ENCODE measurements at regions not wholly inside any gene's neighbourhood (a gene's known extent, or its start where the extent isn't known, plus 50 kb on each side); places are given as distances from the start of the nearest gene placed in this dataset.

DNA sequence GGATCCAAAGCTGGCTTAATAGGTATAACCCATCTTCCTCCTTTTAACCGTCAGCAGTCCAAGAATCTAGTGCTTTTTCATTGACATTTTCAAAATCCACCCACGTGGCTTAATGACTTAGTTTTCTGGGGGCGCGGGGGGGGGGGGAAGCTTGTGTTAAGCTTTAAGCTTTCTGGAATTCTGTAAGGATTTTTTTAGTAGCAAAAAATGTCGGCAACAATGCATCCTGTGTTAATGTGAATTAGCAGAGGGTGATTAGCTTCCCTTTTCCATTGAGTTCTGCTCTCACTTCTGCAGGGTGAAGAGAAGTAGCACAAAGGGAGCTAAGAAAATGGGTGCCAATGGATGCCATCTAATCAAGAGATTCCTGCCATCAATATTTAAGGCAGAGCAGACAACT lies 348.2 kb downstream of the SAMD5 start:
- dilution Hi-C loops (cut with HindIII; ENCODE audit: low sequenced_read_pairs, unreplicated experiment) (no loop called here), intact Hi-C loops (cut with micrococcal nuclease) (no loop called here), in situ Hi-C loops (cut with MboI; ENCODE audit: low sequenced_read_pairs) (no loop called here)
- no peaks in the 10 kb centered on the region for H4K20me1 ChIP-seq (ENCODE audit: insufficient read depth, low read length)
- no peaks in the 10 kb centered on the region for H3K36me3 ChIP-seq (ENCODE audit: control insufficient read depth, insufficient read depth, low read length)
- H3K79me1 ChIP-seq (ENCODE audit: low read depth in 1 of 2, low read length in 2 of 2): no peaks in the 10 kb centered on the region
- no peaks in the 10 kb centered on the region for H3K9me1 ChIP-seq (ENCODE audit: insufficient read depth, low read length)
- no peak overlapping the region for H3K14ac ChIP-seq (replicated peaks; ENCODE audit: low read depth, low read length)
- H3K4me3 ChIP-seq (ENCODE audit: insufficient read depth, low read depth, low read length): no peak overlapping the region
- H4K91ac ChIP-seq (ENCODE audit: insufficient read depth, low read depth, low read length): no peak overlapping the region
- ATAC-seq (ENCODE audit: low read depth): no peak
- H3K27me3 ChIP-seq (ENCODE audit: control insufficient read depth, insufficient read depth, low read length): no peaks in the 10 kb centered on the region
- H2AK5ac ChIP-seq (ENCODE audit: low read depth, low read length): no peak overlapping the region
- no peak overlapping the region for H3K23ac ChIP-seq (ENCODE audit: low read depth, low read length)
- H3K18ac ChIP-seq (ENCODE audit: low read depth, low read length): no peak overlapping the region
- H3K4ac ChIP-seq (ENCODE audit: low read depth, low read length): no peak overlapping the region
- H3K56ac ChIP-seq (ENCODE audit: extremely low read depth, insufficient read depth, low read length): no peak overlapping the region
- no peak for DNase-seq
- H3K9me3 ChIP-seq (ENCODE audit: control insufficient read depth, insufficient read depth, low read length): no peaks in the 10 kb centered on the region
- no peak overlapping the region for H2BK15ac ChIP-seq (ENCODE audit: low read depth, low read length)
- no peak overlapping the region for H3K27ac ChIP-seq (ENCODE audit: insufficient read depth, low read length)
- H3K4me2 ChIP-seq (ENCODE audit: low read depth, low read length): no peak overlapping the region
- 80% methylated on average over 1 of the region's 5 CpGs; no CpG with 5 or more reads in 1 of the 2 experiments for WGBS, 2 experiments (ENCODE audit: extremely low coverage in 2 of 2, insufficient read length in 1 of 2)
- H2BK120ac ChIP-seq (ENCODE audit: low read depth, low read length): no peak overlapping the region
- CTCF ChIA-PET: no interaction called here
- no TSS peak for BruUV-seq (replicated peaks)
- no peak overlapping the region for H4K5ac ChIP-seq (ENCODE audit: low read depth, low read length)
- POLR2A ChIA-PET (ENCODE audit: unreplicated experiment): no interaction called here
- H2BK5ac ChIP-seq (ENCODE audit: low read depth, low read length, poor library complexity, severe bottlenecking): no peak overlapping the region
- no peak overlapping the region for H2AFZ ChIP-seq (replicated peaks; ENCODE audit: low read length, poor library complexity)
- H2AK9ac ChIP-seq (replicated peaks; ENCODE audit: low read depth, low read length, poor library complexity): no peak overlapping the region
- no peak overlapping the region for H4K8ac ChIP-seq (ENCODE audit: low read depth in 2 of 2, low read length in 2 of 2)
- TF ChIP-seq, protein P1, sequence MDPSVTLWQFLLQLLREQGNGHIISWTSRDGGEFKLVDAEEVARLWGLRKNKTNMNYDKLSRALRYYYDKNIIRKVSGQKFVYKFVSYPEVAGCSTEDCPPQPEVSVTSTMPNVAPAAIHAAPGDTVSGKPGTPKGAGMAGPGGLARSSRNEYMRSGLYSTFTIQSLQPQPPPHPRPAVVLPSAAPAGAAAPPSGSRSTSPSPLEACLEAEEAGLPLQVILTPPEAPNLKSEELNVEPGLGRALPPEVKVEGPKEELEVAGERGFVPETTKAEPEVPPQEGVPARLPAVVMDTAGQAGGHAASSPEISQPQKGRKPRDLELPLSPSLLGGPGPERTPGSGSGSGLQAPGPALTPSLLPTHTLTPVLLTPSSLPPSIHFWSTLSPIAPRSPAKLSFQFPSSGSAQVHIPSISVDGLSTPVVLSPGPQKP (IDR thresholded peaks at IDR 0.05; ENCODE audit: borderline replicate concordance, low read depth, low read length): no peak
- TF ChIP-seq RCOR1 (IDR thresholded peaks at IDR 0.05; ENCODE audit: insufficient replicate concordance, low read length) (no peak), CEBPB (IDR thresholded peaks at IDR 0.05; ENCODE audit: low read depth, low read length) (no peak), RAD21 (IDR thresholded peaks at IDR 0.05; ENCODE audit: low read length) (no peak), RFX5 (IDR thresholded peaks at IDR 0.05; ENCODE audit: low read depth, low read length) (no peak), CHD1 (IDR thresholded peaks at IDR 0.05; ENCODE audit: low read depth, low read length) (no peak), MXI1 (IDR thresholded peaks at IDR 0.05; ENCODE audit: borderline replicate concordance, low read depth, low read length) (no peak), SMC3 (IDR thresholded peaks at IDR 0.05; ENCODE audit: low read depth, low read length) (no peak), FOS (IDR thresholded peaks at IDR 0.05; ENCODE audit: low read depth, low read length) (no peak), NFE2L2 (IDR thresholded peaks at IDR 0.05; ENCODE audit: low read depth, low read length) (no peak), BHLHE40 (IDR thresholded peaks at IDR 0.05; ENCODE audit: low read depth, low read length) (no peak), POLR2A (IDR thresholded peaks at IDR 0.05; ENCODE audit: low read depth, low read length) (no peak), MAFK (IDR thresholded peaks at IDR 0.05; ENCODE audit: low read depth, low read length) (no peak), MAZ (IDR thresholded peaks at IDR 0.05; ENCODE audit: borderline replicate concordance, low read depth, low read length) (no peak)
- TF ChIP-seq, protein P2, sequence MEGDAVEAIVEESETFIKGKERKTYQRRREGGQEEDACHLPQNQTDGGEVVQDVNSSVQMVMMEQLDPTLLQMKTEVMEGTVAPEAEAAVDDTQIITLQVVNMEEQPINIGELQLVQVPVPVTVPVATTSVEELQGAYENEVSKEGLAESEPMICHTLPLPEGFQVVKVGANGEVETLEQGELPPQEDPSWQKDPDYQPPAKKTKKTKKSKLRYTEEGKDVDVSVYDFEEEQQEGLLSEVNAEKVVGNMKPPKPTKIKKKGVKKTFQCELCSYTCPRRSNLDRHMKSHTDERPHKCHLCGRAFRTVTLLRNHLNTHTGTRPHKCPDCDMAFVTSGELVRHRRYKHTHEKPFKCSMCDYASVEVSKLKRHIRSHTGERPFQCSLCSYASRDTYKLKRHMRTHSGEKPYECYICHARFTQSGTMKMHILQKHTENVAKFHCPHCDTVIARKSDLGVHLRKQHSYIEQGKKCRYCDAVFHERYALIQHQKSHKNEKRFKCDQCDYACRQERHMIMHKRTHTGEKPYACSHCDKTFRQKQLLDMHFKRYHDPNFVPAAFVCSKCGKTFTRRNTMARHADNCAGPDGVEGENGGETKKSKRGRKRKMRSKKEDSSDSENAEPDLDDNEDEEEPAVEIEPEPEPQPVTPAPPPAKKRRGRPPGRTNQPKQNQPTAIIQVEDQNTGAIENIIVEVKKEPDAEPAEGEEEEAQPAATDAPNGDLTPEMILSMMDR (conservative IDR thresholded peaks at IDR 0.05; ENCODE audit: low read depth, low read length): no peak
- TF ChIP-seq, protein P3, sequence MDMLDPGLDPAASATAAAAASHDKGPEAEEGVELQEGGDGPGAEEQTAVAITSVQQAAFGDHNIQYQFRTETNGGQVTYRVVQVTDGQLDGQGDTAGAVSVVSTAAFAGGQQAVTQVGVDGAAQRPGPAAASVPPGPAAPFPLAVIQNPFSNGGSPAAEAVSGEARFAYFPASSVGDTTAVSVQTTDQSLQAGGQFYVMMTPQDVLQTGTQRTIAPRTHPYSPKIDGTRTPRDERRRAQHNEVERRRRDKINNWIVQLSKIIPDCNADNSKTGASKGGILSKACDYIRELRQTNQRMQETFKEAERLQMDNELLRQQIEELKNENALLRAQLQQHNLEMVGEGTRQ (IDR thresholded peaks at IDR 0.05; ENCODE audit: low read depth, low read length): no peak
- no peak overlapping the region for H3K9ac ChIP-seq (ENCODE audit: low read depth, low read length)
- no peaks in the 10 kb centered on the region for H3K4me1 ChIP-seq (ENCODE audit: control insufficient read depth, insufficient read depth, low read length)
- no peak overlapping the region for H2BK20ac ChIP-seq (ENCODE audit: low read depth, low read length)

Data from IMR-90 (cell line).